ENCODE measurements at regions not wholly inside any gene's neighbourhood (a gene's known extent, or its start where the extent isn't known, plus 50 kb on each side); places are given as distances from the start of the nearest gene placed in this dataset.

GRCh38 chr7:115085421-115085820, 163.5 kb downstream of the MDFIC start:
- Histone ChIP-seq H3K27me3 (ENCODE audit: control insufficient read depth in 1 of 2, insufficient read depth in 2 of 2, low read length in 2 of 2) (no peaks in the 10 kb centered on the region), H3K9ac (ENCODE audit: low read depth in 1 of 2, low read length in 2 of 2) (no peak overlapping the region), H3K9me3 (ENCODE audit: control insufficient read depth in 1 of 2, low read length in 2 of 2) (no peaks in the 10 kb centered on the region), H3K36me3 (ENCODE audit: control insufficient read depth in 1 of 2, insufficient read depth in 2 of 2, low read length in 2 of 2) (no peaks in the 10 kb centered on the region), H3K4me3 (ENCODE audit: low read depth in 1 of 2, low read length in 2 of 2) (no peak overlapping the region), H3K4me1 (ENCODE audit: control insufficient read depth in 1 of 2, insufficient read depth in 2 of 2, low read length in 2 of 2) (no peaks in the 10 kb centered on the region), H3K27ac (ENCODE audit: low read depth, low read length) (no peak overlapping the region)

- no peaks in the 10 kb centered on the region for H3K9me3 ChIP-seq (ENCODE audit: control insufficient read depth in 1 of 2, low read length in 2 of 2)
- H3K27ac ChIP-seq (ENCODE audit: low read depth, low read length) = no peak overlapping the region
- no peaks in the 10 kb centered on the region for H3K36me3 ChIP-seq (ENCODE audit: control insufficient read depth in 1 of 2, insufficient read depth in 2 of 2, low read length in 2 of 2)
- H3K9ac ChIP-seq (ENCODE audit: low read depth in 1 of 2, low read length in 2 of 2) = no peak overlapping the region
- H3K4me3 ChIP-seq (ENCODE audit: low read depth in 1 of 2, low read length in 2 of 2) = no peak overlapping the region
- H3K27me3 ChIP-seq (ENCODE audit: control insufficient read depth in 1 of 2, insufficient read depth in 2 of 2, low read length in 2 of 2) = no peaks in the 10 kb centered on the region
- H3K4me1 ChIP-seq (ENCODE audit: control insufficient read depth in 1 of 2, insufficient read depth in 2 of 2, low read length in 2 of 2) = no peaks in the 10 kb centered on the region
These were observed 162.0 kb downstream of the MDFIC start for GRCh38 chr7:115083935-115084334.

- no peak overlapping the region for H3K9ac ChIP-seq (ENCODE audit: low read depth in 1 of 2, low read length in 2 of 2)
- H3K4me1 ChIP-seq (ENCODE audit: control insufficient read depth in 1 of 2, insufficient read depth in 2 of 2, low read length in 2 of 2) = no peaks in the 10 kb centered on the region
- no peak overlapping the region for H3K4me3 ChIP-seq (ENCODE audit: low read depth in 1 of 2, low read length in 2 of 2)
- H3K27me3 ChIP-seq (ENCODE audit: control insufficient read depth in 1 of 2, insufficient read depth in 2 of 2, low read length in 2 of 2) = no peaks in the 10 kb centered on the region
- no peak overlapping the region for H3K27ac ChIP-seq (ENCODE audit: low read depth, low read length)
- H3K9me3 ChIP-seq (ENCODE audit: control insufficient read depth in 1 of 2, low read length in 2 of 2) = no peaks in the 10 kb centered on the region
- H3K36me3 ChIP-seq (ENCODE audit: control insufficient read depth in 1 of 2, insufficient read depth in 2 of 2, low read length in 2 of 2) = no peaks in the 10 kb centered on the region
These were observed 159.9 kb downstream of the MDFIC start for GRCh38 chr7:115081772-115082171.

- no peak overlapping the region for H3K27ac ChIP-seq (ENCODE audit: low read depth, low read length)
- H3K36me3 ChIP-seq (ENCODE audit: control insufficient read depth in 1 of 2, insufficient read depth in 2 of 2, low read length in 2 of 2) = no peaks in the 10 kb centered on the region
- no peaks in the 10 kb centered on the region for H3K4me1 ChIP-seq (ENCODE audit: control insufficient read depth in 1 of 2, insufficient read depth in 2 of 2, low read length in 2 of 2)
- no peak overlapping the region for H3K4me3 ChIP-seq (ENCODE audit: low read depth in 1 of 2, low read length in 2 of 2)
- H3K27me3 ChIP-seq (ENCODE audit: control insufficient read depth in 1 of 2, insufficient read depth in 2 of 2, low read length in 2 of 2) = no peaks in the 10 kb centered on the region
- H3K9ac ChIP-seq (ENCODE audit: low read depth in 1 of 2, low read length in 2 of 2) = no peak overlapping the region
- H3K9me3 ChIP-seq (ENCODE audit: control insufficient read depth in 1 of 2, low read length in 2 of 2) = no peaks in the 10 kb centered on the region
These were observed 157.0 kb downstream of the MDFIC start for GRCh38 chr7:115078851-115079250.

- Histone ChIP-seq H3K9me3 (ENCODE audit: control insufficient read depth in 1 of 2, low read length in 2 of 2) (no peaks in the 10 kb centered on the region), H3K36me3 (ENCODE audit: control insufficient read depth in 1 of 2, insufficient read depth in 2 of 2, low read length in 2 of 2) (no peaks in the 10 kb centered on the region), H3K27ac (ENCODE audit: low read depth, low read length) (no peak overlapping the region), H3K4me3 (ENCODE audit: low read depth in 1 of 2, low read length in 2 of 2) (no peak overlapping the region), H3K27me3 (ENCODE audit: control insufficient read depth in 1 of 2, insufficient read depth in 2 of 2, low read length in 2 of 2) (no peaks in the 10 kb centered on the region), H3K4me1 (ENCODE audit: control insufficient read depth in 1 of 2, insufficient read depth in 2 of 2, low read length in 2 of 2) (no peaks in the 10 kb centered on the region), H3K9ac (ENCODE audit: low read depth in 1 of 2, low read length in 2 of 2) (no peak overlapping the region)
These were observed 156.5 kb downstream of the MDFIC start for GRCh38 chr7:115078386-115078785.

- Histone ChIP-seq H3K9ac (ENCODE audit: low read depth in 1 of 2, low read length in 2 of 2) (no peak overlapping the region), H3K27ac (ENCODE audit: low read depth, low read length) (no peak overlapping the region), H3K4me3 (ENCODE audit: low read depth in 1 of 2, low read length in 2 of 2) (no peak overlapping the region), H3K36me3 (ENCODE audit: control insufficient read depth in 1 of 2, insufficient read depth in 2 of 2, low read length in 2 of 2) (no peaks in the 10 kb centered on the region), H3K9me3 (ENCODE audit: control insufficient read depth in 1 of 2, low read length in 2 of 2) (no peaks in the 10 kb centered on the region), H3K4me1 (ENCODE audit: control insufficient read depth in 1 of 2, insufficient read depth in 2 of 2, low read length in 2 of 2) (no peaks in the 10 kb centered on the region), H3K27me3 (ENCODE audit: control insufficient read depth in 1 of 2, insufficient read depth in 2 of 2, low read length in 2 of 2) (no peaks in the 10 kb centered on the region)
These were observed 148.4 kb downstream of the MDFIC start for GRCh38 chr7:115070311-115070710.
